Omental fat pad (tissue), 3 donors: ENCODE measurements at regions not wholly inside any gene's neighbourhood (a gene's known extent, or its start where the extent isn't known, plus 50 kb on each side); places are given as distances from the start of the nearest gene placed in this dataset.

Experiments used
- ATAC-seq: fragments of 150-250 bp; one replicate; pipeline ENCODE4 v1.9.1; 2016; ENCODE audit warnings: mild to moderate bottlenecking, moderate library complexity; ENCODE audit not compliant: low FRiP score
- DNase-seq: peaks from one replicate; pipeline ENCODE4 v3.0.0-alpha.2; 2019; ENCODE audit warnings: low spot score
- CTCF ChIP-seq, 3 donors: fragments of 450-650 bp; IDR thresholded peaks; one replicate each; pipeline ENCODE4 v1.5.1; 2016 to 2017; ENCODE audit warnings: antibody characterized with exemption in 3 of 3, mild to moderate bottlenecking in 3 of 3, moderate library complexity in 2 of 3

- DNase-seq (no peak), ATAC-seq (no peak)
- TF ChIP-seq CTCF (IDR thresholded peaks at IDR 0.05): no peak
These were observed 369.9 kb downstream of the BTBD3 start for GRCh38 chr20:12287575-12287974.

GRCh38 chr20:12289465-12289864, 371.8 kb downstream of the BTBD3 start:
- ATAC-seq: no peak

GRCh38 chr20:12291386-12291785, 373.7 kb downstream of the BTBD3 start:
- ATAC-seq (no peak), DNase-seq (no peak)
- no peak for TF ChIP-seq CTCF (IDR thresholded peaks at IDR 0.05)

More at GRCh38 chr20:12289465-12289864, 371.8 kb downstream of the BTBD3 start:
- TF ChIP-seq CTCF (IDR thresholded peaks at IDR 0.05): no peak
- DNase-seq: no peak

- DNase-seq: no peak
- no peak for ATAC-seq
- no peak for TF ChIP-seq CTCF (IDR thresholded peaks at IDR 0.05)
These were observed 376.2 kb downstream of the BTBD3 start for GRCh38 chr20:12293900-12294299.

- TF ChIP-seq CTCF (IDR thresholded peaks at IDR 0.05): no peak
- DNase-seq: no peak
- no peak for ATAC-seq
These were observed 377.0 kb downstream of the BTBD3 start for GRCh38 chr20:12294678-12295077.

- DNase-seq (no peak), ATAC-seq (no peak)
- TF ChIP-seq CTCF (IDR thresholded peaks at IDR 0.05): no peak
These were observed 387.7 kb downstream of the BTBD3 start for GRCh38 chr20:12305188-12305950.

- no peak for TF ChIP-seq CTCF (IDR thresholded peaks at IDR 0.05)
- no peak for ATAC-seq
- DNase-seq: no peak
These were observed 388.4 kb downstream of the BTBD3 start for GRCh38 chr20:12306107-12306506.
